ENCODE measurements at regions not wholly inside any gene's neighbourhood (a gene's known extent, or its start where the extent isn't known, plus 50 kb on each side); places are given as distances from the start of the nearest gene placed in this dataset.
A peak's percentile ranks its signal among the peaks of the same experiment; 100 is the strongest.

- no peak for TF ChIP-seq EZH2phosphoT487 (conservative IDR thresholded peaks at IDR 0.05; ENCODE audit: low read length)
- TF ChIP-seq CTCF (IDR thresholded peaks at IDR 0.05; ENCODE audit: insufficient read depth, low read length, poor library complexity, severe bottlenecking) = peak; percentile 21
Observed at GRCh38 chr10:44853148-44853734, 57.9 kb upstream of the TMEM72 start.
